ENCODE measurements at regions not wholly inside any gene's neighbourhood (a gene's known extent, or its start where the extent isn't known, plus 50 kb on each side); places are given as distances from the start of the nearest gene placed in this dataset.
"Not testable (repeated sequence)": the region's sequence is repeated elsewhere in the genome, so short reads cannot be mapped to it uniquely, and the experiment has no call there.

DNA sequence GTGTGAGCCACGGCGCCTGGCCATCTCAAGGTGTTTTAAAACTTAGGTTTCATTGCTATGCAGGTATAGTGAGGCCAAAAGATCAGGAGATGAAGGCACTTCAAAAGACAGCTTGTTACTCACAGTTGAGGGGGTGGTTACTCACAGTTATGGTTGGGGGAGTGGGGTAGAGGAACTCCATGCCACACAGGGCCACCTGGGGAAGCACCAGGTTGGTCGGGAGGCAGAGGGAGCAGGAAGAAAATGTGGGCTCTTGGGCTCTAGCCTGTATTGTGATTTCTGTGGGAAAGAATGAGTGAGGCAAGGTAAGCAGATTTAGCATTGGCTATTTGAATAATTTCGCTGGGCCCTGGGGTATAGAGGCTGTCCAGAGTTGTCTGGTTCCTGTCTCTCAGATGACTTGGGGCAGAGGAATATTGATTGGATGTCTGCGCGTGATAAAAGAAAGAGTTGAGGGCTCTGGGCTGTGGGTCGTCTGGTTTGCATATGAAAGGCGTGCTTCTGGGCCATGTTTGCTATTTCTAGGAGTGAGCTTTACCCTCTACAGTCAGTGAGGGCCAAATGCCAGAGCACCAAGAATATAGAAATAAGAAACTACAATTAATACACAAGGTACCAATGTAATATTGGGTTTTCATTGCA, 226.1 kb upstream of the FAM240B start:
- not testable (repeated sequence) for TF ChIP-seq POLR2AphosphoS5 (IDR thresholded peaks at IDR 0.05; ENCODE audit: low read depth, low read length); ZNF138 (CRISPR knock-in tag; IDR thresholded peaks at IDR 0.05; ENCODE audit: low read depth); PHF20 (CRISPR knock-in tag; IDR thresholded peaks at IDR 0.05)

All from HepG2 (cell line).